Caco-2 (cell line): ENCODE measurements at regions not wholly inside any gene's neighbourhood (a gene's known extent, or its start where the extent isn't known, plus 50 kb on each side); places are given as distances from the start of the nearest gene placed in this dataset.

ENCODE experiments used
- BruUV-seq: library from RNA; stranded (reverse); fragments of 400-500 nt; replicated peaks from 2 replicates; lab custom pipeline; 2021; lab: Mats Ljungman, UMichigan
- CTCF ChIA-PET: fragments of 300-600 bp; sonication (Branson Sonifier 250); formaldehyde crosslinking; loops from one replicate; lab custom pipeline; 2022; ENCODE audit warnings: antibody characterized with exemption; lab: Charles Lee
- POLR2A ChIA-PET: fragments of 300-600 bp; sonication (Branson Sonifier 250); formaldehyde crosslinking; loops from one replicate; lab custom pipeline; 2022; ENCODE audit warnings: antibody characterized with exemption; lab: Charles Lee
- DNase-seq, 2 experiments: peaks; one replicate each; pipeline versions ENCODE4 v3.0.0 to v3.0.0-alpha.2; 2020 to 2022
- H3K27me3 ChIP-seq: replicated peaks from 2 replicates; pipeline ENCODE4 v1.6.0; 2011; ENCODE audit warnings: low read length; ENCODE audit not compliant: control insufficient read depth, insufficient read depth
- H3K36me3 ChIP-seq: 2 replicates; pipeline ENCODE4 v1.5.1; 2011; ENCODE audit warnings: low read length; ENCODE audit not compliant: control insufficient read depth, insufficient read depth
- H3K4me1 ChIP-seq: fragments of 250-450 bp; sonication (Bioruptor Pico); 2 replicates; pipeline ENCODE4 v1.5.1; 2020; ENCODE audit warnings: mild to moderate bottlenecking
- H3K4me3 ChIP-seq: 2 replicates; pipeline ENCODE4 v1.5.1; 2011; ENCODE audit warnings: low read depth, mild to moderate bottlenecking, control low read depth, low read length
- H3K9me3 ChIP-seq: fragments of 250-450 bp; sonication (Bioruptor Pico); 2 replicates; pipeline ENCODE4 v1.5.1; 2020; ENCODE audit warnings: mild to moderate bottlenecking, moderate library complexity
- H3K27ac Mint-ChIP-seq: one replicate; pipeline ENCODE4 v1.8.0; 2022; ENCODE audit warnings: mixed read lengths; ENCODE audit not compliant: unreplicated experiment
- H3K27me3 Mint-ChIP-seq: one replicate; pipeline ENCODE4 v1.8.0; 2022; ENCODE audit warnings: mixed read lengths; ENCODE audit not compliant: insufficient read depth, unreplicated experiment
- H3K36me3 Mint-ChIP-seq: one replicate; pipeline ENCODE4 v1.8.0; 2022; ENCODE audit warnings: mild to moderate bottlenecking, mixed read lengths; ENCODE audit not compliant: insufficient read depth, unreplicated experiment
- H3K4me1 Mint-ChIP-seq: one replicate; pipeline ENCODE4 v1.8.0; 2022; ENCODE audit warnings: low read depth, mixed read lengths; ENCODE audit not compliant: unreplicated experiment
- H3K4me3 Mint-ChIP-seq: one replicate; pipeline ENCODE4 v1.8.0; 2022; ENCODE audit warnings: mild to moderate bottlenecking, moderate library complexity, mixed read lengths; ENCODE audit not compliant: unreplicated experiment
- H3K9me3 Mint-ChIP-seq: one replicate; pipeline ENCODE4 v1.8.0; 2022; ENCODE audit warnings: mixed read lengths; ENCODE audit not compliant: unreplicated experiment
- intact Hi-C: fragments of 100-400 bp; cut with micrococcal nuclease; formaldehyde crosslinking; loops from one replicate; pipeline ENCODE4 v1.10.0; 2022; ENCODE audit not compliant: unreplicated experiment
- TF ChIP-seq, protein P1 (sequence below), 2 experiments: fragments of 200-600 bp in 1 of 2; IDR thresholded peaks; 1 replicate in 1 of 2; 2 replicates in 1 of 2; pipeline versions ENCODE4 v1.5.1 to v1.8.0; 2011 to 2022; ENCODE audit warnings: antibody characterized with exemption in 1 of 2, control low read depth in 1 of 2, inconsistent platforms in 1 of 2, low read depth in 1 of 2, low read length in 1 of 2, mild to moderate bottlenecking in 1 of 2, moderate library complexity in 1 of 2; ENCODE audit not compliant: insufficient read depth in 1 of 2, severe bottlenecking in 1 of 2, unreplicated experiment in 1 of 2

DNA sequence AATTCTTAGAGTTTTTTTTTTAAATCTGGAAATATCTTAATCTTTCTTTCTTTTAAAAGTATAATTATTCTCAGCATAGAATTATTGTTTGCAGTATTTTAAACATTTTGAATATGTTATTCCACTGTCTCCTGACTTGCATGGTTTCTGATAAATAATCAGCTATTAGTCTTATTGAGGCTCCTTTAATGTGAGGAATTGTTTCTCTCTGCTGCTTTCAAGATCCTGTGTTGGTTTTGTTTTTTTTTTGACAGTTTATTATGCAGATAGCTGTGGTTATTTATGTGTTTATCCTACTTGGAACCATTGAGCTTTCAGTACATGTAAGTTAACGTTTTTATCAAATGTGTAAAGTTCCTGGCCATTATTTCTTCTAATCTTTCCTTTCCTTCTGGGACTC lies 477.9 kb upstream of the HTR2A start:
- no TSS peak for BruUV-seq
- H3K27ac Mint-ChIP-seq = no peak overlapping the region
- CTCF ChIA-PET = no interaction called here
- H3K36me3 Mint-ChIP-seq = no peaks in the 10 kb centered on the region
- peaks cover 6% of the 10 kb centered on the region for H3K9me3 Mint-ChIP-seq
- intact Hi-C loops = no loop called here
- no peaks in the 10 kb centered on the region for H3K27me3 Mint-ChIP-seq
- TF ChIP-seq, protein P1, sequence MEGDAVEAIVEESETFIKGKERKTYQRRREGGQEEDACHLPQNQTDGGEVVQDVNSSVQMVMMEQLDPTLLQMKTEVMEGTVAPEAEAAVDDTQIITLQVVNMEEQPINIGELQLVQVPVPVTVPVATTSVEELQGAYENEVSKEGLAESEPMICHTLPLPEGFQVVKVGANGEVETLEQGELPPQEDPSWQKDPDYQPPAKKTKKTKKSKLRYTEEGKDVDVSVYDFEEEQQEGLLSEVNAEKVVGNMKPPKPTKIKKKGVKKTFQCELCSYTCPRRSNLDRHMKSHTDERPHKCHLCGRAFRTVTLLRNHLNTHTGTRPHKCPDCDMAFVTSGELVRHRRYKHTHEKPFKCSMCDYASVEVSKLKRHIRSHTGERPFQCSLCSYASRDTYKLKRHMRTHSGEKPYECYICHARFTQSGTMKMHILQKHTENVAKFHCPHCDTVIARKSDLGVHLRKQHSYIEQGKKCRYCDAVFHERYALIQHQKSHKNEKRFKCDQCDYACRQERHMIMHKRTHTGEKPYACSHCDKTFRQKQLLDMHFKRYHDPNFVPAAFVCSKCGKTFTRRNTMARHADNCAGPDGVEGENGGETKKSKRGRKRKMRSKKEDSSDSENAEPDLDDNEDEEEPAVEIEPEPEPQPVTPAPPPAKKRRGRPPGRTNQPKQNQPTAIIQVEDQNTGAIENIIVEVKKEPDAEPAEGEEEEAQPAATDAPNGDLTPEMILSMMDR (IDR thresholded peaks at IDR 0.05; ENCODE audit: insufficient read depth in 1 of 2, low read depth in 1 of 2, low read length in 1 of 2, severe bottlenecking in 1 of 2, unreplicated experiment in 1 of 2) = no peak
- no peaks in the 10 kb centered on the region for H3K4me1 Mint-ChIP-seq
- Histone ChIP-seq H3K4me1 (no peaks in the 10 kb centered on the region), H3K4me3 (no peak overlapping the region), H3K36me3 (no peaks in the 10 kb centered on the region), H3K9me3 (peaks cover 13% of the 10 kb centered on the region), H3K27me3 (no peaks in the 10 kb centered on the region)
- H3K4me3 Mint-ChIP-seq = no peak overlapping the region
- DNase-seq = no peak
- POLR2A ChIA-PET = no interaction called here

DNA sequence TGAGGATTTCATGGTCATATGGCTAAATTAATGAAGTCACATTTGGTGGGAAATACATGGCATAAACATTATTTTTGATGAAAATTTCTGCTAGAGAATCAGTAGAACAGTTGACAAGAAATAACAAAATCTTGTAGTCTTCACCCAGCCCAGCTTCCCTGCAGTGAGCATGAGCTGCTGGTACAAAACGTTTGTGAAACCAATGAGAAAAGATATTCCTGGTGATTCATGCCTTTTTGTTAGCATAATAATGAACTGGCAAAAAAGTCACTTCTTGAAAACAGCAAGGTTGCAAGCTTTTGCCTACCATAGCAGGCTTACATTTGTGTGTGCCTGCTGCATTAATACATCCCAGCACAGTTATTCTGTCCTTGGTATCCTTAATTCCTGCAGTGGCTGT lies 475.9 kb upstream of the HTR2A start:
- no peak overlapping the region for H3K4me3 ChIP-seq
- Mint-ChIP-seq H3K4me1 (no peaks in the 10 kb centered on the region), H3K36me3 (no peaks in the 10 kb centered on the region), H3K9me3 (peaks cover 6% of the 10 kb centered on the region), H3K27ac (no peak overlapping the region), H3K27me3 (no peaks in the 10 kb centered on the region), H3K4me3 (no peak overlapping the region)
- no peaks in the 10 kb centered on the region for H3K4me1 ChIP-seq
- H3K9me3 ChIP-seq = peaks cover 15% of the 10 kb centered on the region
- CTCF ChIA-PET = no interaction called here
- intact Hi-C loops = no loop called here
- no peaks in the 10 kb centered on the region for H3K27me3 ChIP-seq
- TF ChIP-seq, protein P1 (IDR thresholded peaks at IDR 0.05; ENCODE audit: insufficient read depth in 1 of 2, low read depth in 1 of 2, low read length in 1 of 2, severe bottlenecking in 1 of 2, unreplicated experiment in 1 of 2) = no peak
- POLR2A ChIA-PET = no interaction called here
- DNase-seq = no peak
- no peaks in the 10 kb centered on the region for H3K36me3 ChIP-seq
- no TSS peak for BruUV-seq

DNA sequence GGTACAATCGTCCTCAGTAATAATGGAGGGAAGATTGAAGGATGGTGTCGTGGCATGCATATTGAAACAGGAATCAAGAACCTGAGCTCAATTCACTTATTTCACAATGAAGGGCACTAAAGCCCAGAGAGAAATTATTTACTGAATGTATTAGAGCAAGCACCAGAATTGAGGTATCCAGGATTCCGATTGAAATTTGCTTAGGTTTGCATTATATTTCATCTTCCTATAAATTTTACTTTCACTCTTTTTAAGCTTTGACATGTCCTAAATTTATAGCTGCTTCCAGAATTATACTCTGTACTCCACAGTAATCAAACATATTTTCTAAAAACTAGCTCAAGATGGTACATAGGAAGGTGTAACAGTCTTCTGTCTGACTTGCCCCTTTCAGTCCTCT lies 454.9 kb upstream of the HTR2A start:
- Histone ChIP-seq H3K4me1 (no peaks in the 10 kb centered on the region), H3K4me3 (no peak overlapping the region), H3K36me3 (no peaks in the 10 kb centered on the region), H3K9me3 (no peaks in the 10 kb centered on the region; the same call in 1 of the 2 replicates), H3K27me3 (no peaks in the 10 kb centered on the region)
- Mint-ChIP-seq H3K4me3 (no peak overlapping the region), H3K9me3 (no peaks in the 10 kb centered on the region), H3K27ac (no peak overlapping the region), H3K4me1 (no peaks in the 10 kb centered on the region), H3K36me3 (no peaks in the 10 kb centered on the region), H3K27me3 (no peaks in the 10 kb centered on the region)
- TF ChIP-seq, protein P1 (IDR thresholded peaks at IDR 0.05; ENCODE audit: insufficient read depth in 1 of 2, low read depth in 1 of 2, low read length in 1 of 2, severe bottlenecking in 1 of 2, unreplicated experiment in 1 of 2) = no peak
- ChIA-PET CTCF (no interaction called here), POLR2A (no interaction called here)
- BruUV-seq = no TSS peak
- DNase-seq = no peak
- intact Hi-C loops = no loop called here
